ENCODE measurements at regions not wholly inside any gene's neighbourhood (a gene's known extent, or its start where the extent isn't known, plus 50 kb on each side); places are given as distances from the start of the nearest gene placed in this dataset.

GRCh38 chr5:105745111-105745510 is 1925.6 kb downstream of the EFNA5 start:
- TF ChIP-seq NRF1 (IDR thresholded peaks at IDR 0.05; ENCODE audit: low read depth, low read length), result no peak
- TF ChIP-seq, protein P1, sequence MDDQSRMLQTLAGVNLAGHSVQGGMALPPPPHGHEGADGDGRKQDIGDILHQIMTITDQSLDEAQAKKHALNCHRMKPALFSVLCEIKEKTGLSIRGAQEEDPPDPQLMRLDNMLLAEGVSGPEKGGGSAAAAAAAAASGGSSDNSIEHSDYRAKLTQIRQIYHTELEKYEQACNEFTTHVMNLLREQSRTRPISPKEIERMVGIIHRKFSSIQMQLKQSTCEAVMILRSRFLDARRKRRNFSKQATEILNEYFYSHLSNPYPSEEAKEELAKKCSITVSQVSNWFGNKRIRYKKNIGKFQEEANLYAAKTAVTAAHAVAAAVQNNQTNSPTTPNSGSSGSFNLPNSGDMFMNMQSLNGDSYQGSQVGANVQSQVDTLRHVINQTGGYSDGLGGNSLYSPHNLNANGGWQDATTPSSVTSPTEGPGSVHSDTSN (IDR thresholded peaks at IDR 0.05), result no peak
- no peak for TF ChIP-seq POLR2AphosphoS5 (IDR thresholded peaks at IDR 0.05; ENCODE audit: low read depth, low read length)
- TF ChIP-seq JUND (IDR thresholded peaks at IDR 0.05), result no peak
- TF ChIP-seq GABPA (IDR thresholded peaks at IDR 0.05; ENCODE audit: low read depth), result no peak
- TF ChIP-seq, protein P2, sequence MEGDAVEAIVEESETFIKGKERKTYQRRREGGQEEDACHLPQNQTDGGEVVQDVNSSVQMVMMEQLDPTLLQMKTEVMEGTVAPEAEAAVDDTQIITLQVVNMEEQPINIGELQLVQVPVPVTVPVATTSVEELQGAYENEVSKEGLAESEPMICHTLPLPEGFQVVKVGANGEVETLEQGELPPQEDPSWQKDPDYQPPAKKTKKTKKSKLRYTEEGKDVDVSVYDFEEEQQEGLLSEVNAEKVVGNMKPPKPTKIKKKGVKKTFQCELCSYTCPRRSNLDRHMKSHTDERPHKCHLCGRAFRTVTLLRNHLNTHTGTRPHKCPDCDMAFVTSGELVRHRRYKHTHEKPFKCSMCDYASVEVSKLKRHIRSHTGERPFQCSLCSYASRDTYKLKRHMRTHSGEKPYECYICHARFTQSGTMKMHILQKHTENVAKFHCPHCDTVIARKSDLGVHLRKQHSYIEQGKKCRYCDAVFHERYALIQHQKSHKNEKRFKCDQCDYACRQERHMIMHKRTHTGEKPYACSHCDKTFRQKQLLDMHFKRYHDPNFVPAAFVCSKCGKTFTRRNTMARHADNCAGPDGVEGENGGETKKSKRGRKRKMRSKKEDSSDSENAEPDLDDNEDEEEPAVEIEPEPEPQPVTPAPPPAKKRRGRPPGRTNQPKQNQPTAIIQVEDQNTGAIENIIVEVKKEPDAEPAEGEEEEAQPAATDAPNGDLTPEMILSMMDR (IDR thresholded peaks at IDR 0.05), result no peak
- TF ChIP-seq FOXJ3 (CRISPR knock-in tag; IDR thresholded peaks at IDR 0.05), result no peak
- no peak for TF ChIP-seq SIN3A (IDR thresholded peaks at IDR 0.05; ENCODE audit: borderline replicate concordance, low read depth, low read length)
- no peak for TF ChIP-seq TAF1 (IDR thresholded peaks at IDR 0.05; ENCODE audit: borderline replicate concordance, low read depth, low read length)
- TF ChIP-seq, protein P3, sequence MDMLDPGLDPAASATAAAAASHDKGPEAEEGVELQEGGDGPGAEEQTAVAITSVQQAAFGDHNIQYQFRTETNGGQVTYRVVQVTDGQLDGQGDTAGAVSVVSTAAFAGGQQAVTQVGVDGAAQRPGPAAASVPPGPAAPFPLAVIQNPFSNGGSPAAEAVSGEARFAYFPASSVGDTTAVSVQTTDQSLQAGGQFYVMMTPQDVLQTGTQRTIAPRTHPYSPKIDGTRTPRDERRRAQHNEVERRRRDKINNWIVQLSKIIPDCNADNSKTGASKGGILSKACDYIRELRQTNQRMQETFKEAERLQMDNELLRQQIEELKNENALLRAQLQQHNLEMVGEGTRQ (IDR thresholded peaks at IDR 0.05; ENCODE audit: borderline replicate concordance, low read depth, low read length), result no peak
- no peak for TF ChIP-seq EP300 (IDR thresholded peaks at IDR 0.05; ENCODE audit: borderline replicate concordance in 1 of 2, low read depth in 1 of 2, low read length in 1 of 2)
- no peak for TF ChIP-seq REST (IDR thresholded peaks at IDR 0.05; ENCODE audit: low read depth, low read length)
